ENCODE measurements at regions not wholly inside any gene's neighbourhood (a gene's known extent, or its start where the extent isn't known, plus 50 kb on each side); places are given as distances from the start of the nearest gene placed in this dataset.

GRCh38 chr12:107327651-107328182, 234.4 kb upstream of the CRY1 start:
- BruUV-seq (replicated peaks), result no TSS peak
- Histone ChIP-seq H3K9me3 (ENCODE audit: low read length) (no peaks in the 10 kb centered on the region), H3K4me1 (ENCODE audit: insufficient read depth, low read length) (peaks cover 8% of the 10 kb centered on the region; the same call in 1 of the 2 replicates), H3K79me2 (ENCODE audit: insufficient read depth, low read length) (peaks cover 14% of the 10 kb centered on the region), H2AFZ (ENCODE audit: low read length) (no peak overlapping the region), H3K27me3 (ENCODE audit: control insufficient read depth in 1 of 2, insufficient read depth in 2 of 2, low read length in 2 of 2) (no peaks in the 10 kb centered on the region), H3K4me3 (replicated peaks in 1 of 3; ENCODE audit: insufficient read depth in 1 of 3, low read depth in 2 of 3, low read length in 3 of 3) (no peak overlapping the region), H3K4me2 (ENCODE audit: low read depth, low read length) (no peak overlapping the region), H3K9ac (ENCODE audit: insufficient read depth, low read depth, low read length) (no peak overlapping the region), H3K27ac (ENCODE audit: extremely low read length, insufficient read depth, low read length) (no peak overlapping the region), H3K36me3 (replicated peaks in 1 of 2; ENCODE audit: control insufficient read depth in 1 of 2, insufficient read depth in 2 of 2, low read length in 2 of 2) (no peaks in the 10 kb centered on the region; a peak in 1 of 5 replicates), H4K20me1 (ENCODE audit: insufficient read depth, low read length) (no peaks in the 10 kb centered on the region)
- DNase-seq (ENCODE audit: low spot score), result no peak
- POLR2A ChIA-PET, result no interaction called here
- TF ChIP-seq BCLAF1 (IDR thresholded peaks at IDR 0.05), result no peak
- no peak for TF ChIP-seq GZF1 (CRISPR knock-in tag; IDR thresholded peaks at IDR 0.05)
- no peak for TF ChIP-seq TFE3 (CRISPR knock-in tag; IDR thresholded peaks at IDR 0.05)
- TF ChIP-seq SRSF9 (IDR thresholded peaks at IDR 0.05; ENCODE audit: borderline replicate concordance, insufficient read depth, low read depth, low read length, poor library complexity, severe bottlenecking), result no peak
- TF ChIP-seq ZNF44 (CRISPR knock-in tag; IDR thresholded peaks at IDR 0.05), result no peak
- no peak for TF ChIP-seq TEF (CRISPR knock-in tag; IDR thresholded peaks at IDR 0.05)
- no peak for TF ChIP-seq ZBTB2 (CRISPR knock-in tag; IDR thresholded peaks at IDR 0.05; ENCODE audit: low read depth)
- TF ChIP-seq NBN (conservative IDR thresholded peaks at IDR 0.05), result no peak
- no peak for TF ChIP-seq E2F5 (CRISPR knock-in tag; conservative IDR thresholded peaks at IDR 0.05)
- no peak for TF ChIP-seq FOXP1 (IDR thresholded peaks at IDR 0.05)
- no peak for TF ChIP-seq FOXP1 (CRISPR knock-in tag; IDR thresholded peaks at IDR 0.05)
- no peak for FAIRE-seq
- CTCF ChIA-PET (ENCODE audit: low intra/inter-chr PET ratio, low total read pairs), result no interaction called here
- ATAC-seq, result no peak
- 75% methylated on average over 5 of the region's 5 CpGs for WGBS (ENCODE audit: low lambda C conversion rate)
- in situ Hi-C loops (cut with HindIII; ENCODE audit: extremely low pct_ligation_motif_present, low pct_unique_long_range_greater_than_20kb) (no loop called here), intact Hi-C loops (cut with micrococcal nuclease; ENCODE audit: unreplicated experiment) (no loop called here)
